ENCODE measurements at regions not wholly inside any gene's neighbourhood (a gene's known extent, or its start where the extent isn't known, plus 50 kb on each side); places are given as distances from the start of the nearest gene placed in this dataset.

- no peak for DNase-seq
Observed at GRCh38 chr2:226364217-226364616, 435.4 kb downstream of the IRS1 start.

- no peak for DNase-seq
Observed at GRCh38 chr2:226362980-226363379, 436.6 kb downstream of the IRS1 start.

GRCh38 chr2:226360658-226361057, 439.0 kb downstream of the IRS1 start:
- no peak for DNase-seq

GRCh38 chr2:226358688-226359087, 440.9 kb downstream of the IRS1 start:
- DNase-seq, result no peak

- no peak for DNase-seq
Observed at GRCh38 chr2:226357816-226358215, 441.8 kb downstream of the IRS1 start.

- no peak for DNase-seq
Observed at GRCh38 chr2:226355600-226355999, 444.0 kb downstream of the IRS1 start.

- no peak for DNase-seq
Observed at GRCh38 chr2:226354434-226354833, 445.2 kb downstream of the IRS1 start.

- DNase-seq, result no peak
Observed at GRCh38 chr2:226352941-226353560, 446.6 kb downstream of the IRS1 start.

GRCh38 chr2:226351711-226352110, 447.9 kb downstream of the IRS1 start:
- no peak for DNase-seq

GRCh38 chr2:226339616-226340015, 460.0 kb downstream of the IRS1 start:
- DNase-seq, result no peak

GRCh38 chr2:226338825-226339224, 460.8 kb downstream of the IRS1 start:
- no peak for DNase-seq

- DNase-seq, result no peak
Observed at GRCh38 chr2:226337941-226338600, 461.5 kb downstream of the IRS1 start.

- DNase-seq, result no peak
Observed at GRCh38 chr2:226336283-226336682, 463.3 kb downstream of the IRS1 start.

- no peak for DNase-seq
Observed at GRCh38 chr2:226334981-226335720, 464.5 kb downstream of the IRS1 start.

GRCh38 chr2:226333388-226333787, 466.2 kb downstream of the IRS1 start:
- no peak for DNase-seq

GRCh38 chr2:226330206-226330605, 469.4 kb downstream of the IRS1 start:
- no peak for DNase-seq

GRCh38 chr2:226329180-226329579, 470.4 kb downstream of the IRS1 start:
- no peak for DNase-seq

- no peak for DNase-seq
Observed at GRCh38 chr2:226327830-226328229, 471.8 kb downstream of the IRS1 start.

GRCh38 chr2:226325526-226325925, 474.1 kb downstream of the IRS1 start:
- DNase-seq, result no peak

GRCh38 chr2:226320076-226320948, 479.3 kb downstream of the IRS1 start:
- DNase-seq, result no peak

GRCh38 chr2:226317970-226318369, 481.6 kb downstream of the IRS1 start:
- no peak for DNase-seq

- DNase-seq, result no peak
Observed at GRCh38 chr2:226313060-226313459, 486.6 kb downstream of the IRS1 start.

GRCh38 chr2:226312155-226312554, 487.5 kb downstream of the IRS1 start:
- no peak for DNase-seq
